SK-N-SH (cell line): ENCODE measurements at regions not wholly inside any gene's neighbourhood (a gene's known extent, or its start where the extent isn't known, plus 50 kb on each side); places are given as distances from the start of the nearest gene placed in this dataset.

ENCODE experiments used
- CTCF ChIA-PET: fragments of 300-600, 350-600 bp; formaldehyde crosslinking; extraction: SDS; loops from one replicate; lab custom pipeline; 2021; lab: Yijun Ruan, JAX
- POLR2A ChIA-PET: fragments of 350-600 bp; sonication (Branson Sonifier 250); formaldehyde crosslinking; extraction: SDS; loops from one replicate; lab custom pipeline; 2020; ENCODE audit warnings: antibody characterized with exemption, inconsistent platforms; lab: Yijun Ruan, JAX
- DNase-seq: peaks from one replicate; pipeline ENCODE4 v3.0.0; 2012
- H2AFZ ChIP-seq: fragments of 200-600 bp; sonication (generic); 2 replicates; pipeline ENCODE4 v1.8.1; 2016; ENCODE audit warnings: antibody characterized with exemption, mild to moderate bottlenecking, low read depth
- H3F3A ChIP-seq: fragments of 200-600 bp; sonication (generic); replicated peaks from 2 replicates; pipeline ENCODE3; 2016; ENCODE audit warnings: antibody characterized with exemption, mild to moderate bottlenecking; ENCODE audit not compliant: insufficient read depth
- H3K27ac ChIP-seq, 2 experiments: fragments of 200-500 bp in 1 of 2; fragments of 200-600 bp in 1 of 2; sonication (Bioruptor generic) in 1 of 2; sonication (generic), shearing (Covaris generic) in 1 of 2; 2 replicates each; pipeline versions ENCODE4 v1.5.1 to v1.6.1; 2014 to 2016; ENCODE audit warnings: low read depth in 2 of 2, inconsistent platforms in 1 of 2, low read length in 1 of 2, mild to moderate bottlenecking in 1 of 2, mixed read lengths in 1 of 2
- H3K27me3 ChIP-seq: fragments of 200-600 bp; sonication (generic), shearing (Covaris generic); 2 replicates; pipeline ENCODE4 v1.6.1; 2016; ENCODE audit warnings: mixed run types; ENCODE audit not compliant: insufficient read depth
- H3K36me3 ChIP-seq, 2 experiments: fragments of 200-500 bp in 1 of 2; fragments of 200-600 bp in 1 of 2; sonication (Bioruptor generic) in 1 of 2; sonication (generic) in 1 of 2; replicated peaks in 1 of 2; 2 replicates each; pipeline versions ENCODE3 to v1.5.1; 2014 to 2016; ENCODE audit warnings: low read length in 1 of 2, mild to moderate bottlenecking in 1 of 2; ENCODE audit not compliant: insufficient read depth in 2 of 2, control insufficient read depth in 1 of 2
- H3K4me1 ChIP-seq, 2 experiments: fragments of 200-500 bp in 1 of 2; fragments of 200-600 bp in 1 of 2; sonication (Bioruptor generic) in 1 of 2; sonication (generic), shearing (Covaris generic) in 1 of 2; 2 replicates each; pipeline versions ENCODE4 v1.5.1 to v1.6.1; 2014 to 2016; ENCODE audit warnings: low read depth in 1 of 2, low read length in 1 of 2, mixed run types in 1 of 2; ENCODE audit not compliant: insufficient read depth in 2 of 2, control insufficient read depth in 1 of 2
- H3K4me2 ChIP-seq: fragments of 200-600 bp; sonication (generic), shearing (Covaris generic); 2 replicates; pipeline ENCODE4 v1.6.1; 2017; ENCODE audit warnings: mixed run types
- H3K4me3 ChIP-seq, 2 experiments: fragments of 200-500 bp in 1 of 2; fragments of 200-600 bp in 1 of 2; sonication (Bioruptor generic) in 1 of 2; sonication (generic), shearing (Covaris generic) in 1 of 2; 2 replicates each; pipeline versions ENCODE4 v1.5.1 to v1.8.1; 2014 to 2016; ENCODE audit warnings: low read depth in 2 of 2, inconsistent platforms in 1 of 2, low read length in 1 of 2, mild to moderate bottlenecking in 1 of 2, mixed read lengths in 1 of 2, moderate library complexity in 1 of 2
- H3K79me2 ChIP-seq: fragments of 200-600 bp; sonication (generic); 2 replicates; pipeline ENCODE4 v1.8.1; 2017; ENCODE audit warnings: mild to moderate bottlenecking; ENCODE audit not compliant: insufficient read depth
- H3K9ac ChIP-seq: fragments of 200-600 bp; sonication (generic); 2 replicates; pipeline ENCODE4 v1.6.1; 2017; ENCODE audit warnings: mixed run types
- H3K9me2 ChIP-seq: fragments of 200-600 bp; sonication (generic); 2 replicates; pipeline ENCODE4 v1.6.1; 2017; ENCODE audit warnings: mixed run types
- H3K9me3 ChIP-seq: fragments of 200-600 bp; sonication (generic); 2 replicates; pipeline ENCODE4 v1.6.1; 2017; ENCODE audit warnings: mixed run types, mild to moderate bottlenecking, moderate library complexity
- H4K20me1 ChIP-seq: fragments of 200-600 bp; sonication (generic); 2 replicates; pipeline ENCODE4 v1.6.1; 2017; ENCODE audit warnings: mild to moderate bottlenecking, mixed run types; ENCODE audit not compliant: insufficient read depth
- CHD2 ChIP-seq: fragments of 150-350 bp; IDR thresholded peaks from 2 replicates; pipeline ENCODE4 v1.6.1; 2018; ENCODE audit warnings: low read length; ENCODE audit not compliant: partially characterized antibody
- ELF1 ChIP-seq: IDR thresholded peaks from 2 replicates; pipeline ENCODE4 v1.4.0; 2012
- EP300 ChIP-seq, 2 experiments: IDR thresholded peaks; 2 replicates each; pipeline versions ENCODE4 v1.4.0 to v1.6.1; 2012; ENCODE audit warnings: borderline replicate concordance in 1 of 2, low read depth in 1 of 2, low read length in 1 of 2
- EZH2phosphoT487 ChIP-seq: fragments of 200-600 bp; sonication (generic); IDR thresholded peaks from 2 replicates; pipeline ENCODE4 v1.6.1; 2017; ENCODE audit warnings: low read depth, mixed run types, mild to moderate bottlenecking, antibody characterized with exemption, moderate library complexity, borderline replicate concordance
- FOSL2 ChIP-seq: IDR thresholded peaks from 2 replicates; pipeline ENCODE4 v1.4.0; 2012; ENCODE audit warnings: low read depth, mild to moderate bottlenecking, moderate library complexity, borderline replicate concordance
- GABPA ChIP-seq: IDR thresholded peaks from 2 replicates; pipeline ENCODE4 v1.4.0; 2012; ENCODE audit warnings: low read depth, mild to moderate bottlenecking
- JUND ChIP-seq: IDR thresholded peaks from 2 replicates; pipeline ENCODE4 v1.4.0; 2012
- MEF2A ChIP-seq: IDR thresholded peaks from 2 replicates; pipeline ENCODE4 v1.4.0; 2012; ENCODE audit warnings: low read depth, borderline replicate concordance
- MXI1 ChIP-seq: IDR thresholded peaks from 2 replicates; pipeline ENCODE4 v1.6.1; 2012; ENCODE audit warnings: mild to moderate bottlenecking, low read depth, low read length, improper control_type of control experiment
- NFIC ChIP-seq: IDR thresholded peaks from 2 replicates; pipeline ENCODE4 v1.4.0; 2012; ENCODE audit warnings: borderline replicate concordance
- NRF1 ChIP-seq: IDR thresholded peaks from 2 replicates; pipeline ENCODE4 v1.6.1; 2012; ENCODE audit warnings: low read depth, mild to moderate bottlenecking, low read length
- POLR2AphosphoS5 ChIP-seq: IDR thresholded peaks from 2 replicates; pipeline ENCODE4 v1.6.1; 2012; ENCODE audit warnings: low read depth, low read length
- RCOR1 ChIP-seq: fragments of 150-350 bp; IDR thresholded peaks from 2 replicates; pipeline ENCODE4 v1.6.1; 2017; ENCODE audit warnings: antibody characterized with exemption, low read length
- RFX5 ChIP-seq: IDR thresholded peaks from 2 replicates; pipeline ENCODE4 v1.6.1; 2012; ENCODE audit warnings: mild to moderate bottlenecking, improper control_type of control experiment, low read length
- RXRA ChIP-seq: IDR thresholded peaks from 2 replicates; pipeline ENCODE4 v1.4.0; 2012; ENCODE audit warnings: low read depth, mild to moderate bottlenecking, borderline replicate concordance
- SIN3A ChIP-seq: IDR thresholded peaks from 2 replicates; pipeline ENCODE4 v1.6.1; 2012; ENCODE audit warnings: low read depth, mild to moderate bottlenecking, low read length, moderate library complexity, borderline replicate concordance
- SMC3 ChIP-seq: IDR thresholded peaks from 2 replicates; pipeline ENCODE4 v1.6.1; 2012; ENCODE audit warnings: low read depth, low read length, improper control_type of control experiment
- TAF1 ChIP-seq: IDR thresholded peaks from 2 replicates; pipeline ENCODE4 v1.6.1; 2012; ENCODE audit warnings: low read depth, mild to moderate bottlenecking, low read length, moderate library complexity, borderline replicate concordance
- TCF12 ChIP-seq: IDR thresholded peaks from 2 replicates; pipeline ENCODE4 v1.4.0; 2012
- WGBS: methylation state at CpG from one replicate; pipeline ENCODE4 v1.1.6; 2017; ENCODE audit warnings: low lambda C conversion rate; 5-methylcytosine and 5-hydroxymethylcytosine counted together
- TF ChIP-seq, protein P1 (sequence below): fragments of 150-350 bp; IDR thresholded peaks from 2 replicates; pipeline ENCODE4 v1.6.1; 2016; ENCODE audit warnings: mild to moderate bottlenecking, low read depth, low read length
- TF ChIP-seq, protein P2 (sequence below): IDR thresholded peaks from 2 replicates; pipeline ENCODE4 v1.4.0; 2012; ENCODE audit warnings: low read depth
- TF ChIP-seq, protein P3 (sequence below): fragments of 150-350 bp; IDR thresholded peaks from 2 replicates; pipeline ENCODE4 v1.6.1; 2017; ENCODE audit warnings: antibody characterized with exemption, low read length, low read depth, borderline replicate concordance
- TF ChIP-seq, protein P4 (sequence below): IDR thresholded peaks from 2 replicates; pipeline ENCODE4; 2012

DNA sequence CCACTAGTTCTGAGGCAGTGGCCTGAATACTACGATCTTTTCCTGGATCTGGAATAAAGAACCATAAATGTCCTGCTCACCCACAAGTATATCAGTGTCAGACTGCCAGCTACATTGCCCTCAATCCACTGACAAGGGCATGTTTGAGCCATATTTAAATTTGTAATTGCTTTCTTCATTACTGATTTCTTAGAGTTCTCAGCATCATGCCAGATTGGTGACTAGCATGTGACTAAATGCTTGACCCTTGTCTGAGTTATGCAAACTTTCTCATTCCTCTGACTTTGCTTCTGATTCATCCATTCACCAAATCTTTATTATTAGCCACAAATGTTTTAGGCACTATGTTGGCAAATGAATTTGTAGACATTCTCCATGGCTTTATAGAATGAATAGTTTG is 143.6 kb upstream of the SLC16A7 start:
- WGBS = 0% methylated on average over 1 of the region's 1 CpG

More for the DNA sequence above, 143.6 kb upstream of the SLC16A7 start:
- DNase-seq = no peak
- H3F3A ChIP-seq = peaks cover 11% of the 10 kb centered on the region
- H3K9me3 ChIP-seq = no peaks in the 10 kb centered on the region
- CTCF ChIA-PET = no interaction called here
- H3K4me2 ChIP-seq = peak overlapping the region; percentile 49; the same call in 1 of the 2 replicates
- no peak for TF ChIP-seq EZH2phosphoT487
- TF ChIP-seq MEF2A = peak; percentile 50; the same call in 1 of the 2 replicates
- no peak for TF ChIP-seq RCOR1
- TF ChIP-seq, protein P1, sequence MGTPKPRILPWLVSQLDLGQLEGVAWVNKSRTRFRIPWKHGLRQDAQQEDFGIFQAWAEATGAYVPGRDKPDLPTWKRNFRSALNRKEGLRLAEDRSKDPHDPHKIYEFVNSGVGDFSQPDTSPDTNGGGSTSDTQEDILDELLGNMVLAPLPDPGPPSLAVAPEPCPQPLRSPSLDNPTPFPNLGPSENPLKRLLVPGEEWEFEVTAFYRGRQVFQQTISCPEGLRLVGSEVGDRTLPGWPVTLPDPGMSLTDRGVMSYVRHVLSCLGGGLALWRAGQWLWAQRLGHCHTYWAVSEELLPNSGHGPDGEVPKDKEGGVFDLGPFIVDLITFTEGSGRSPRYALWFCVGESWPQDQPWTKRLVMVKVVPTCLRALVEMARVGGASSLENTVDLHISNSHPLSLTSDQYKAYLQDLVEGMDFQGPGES = no peak
- TF ChIP-seq MXI1 = no peak
- TF ChIP-seq, protein P2, sequence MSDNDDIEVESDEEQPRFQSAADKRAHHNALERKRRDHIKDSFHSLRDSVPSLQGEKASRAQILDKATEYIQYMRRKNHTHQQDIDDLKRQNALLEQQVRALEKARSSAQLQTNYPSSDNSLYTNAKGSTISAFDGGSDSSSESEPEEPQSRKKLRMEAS = 0 out of 2 replicates have a peak, but pooled peaks have one; percentile 26
- TF ChIP-seq, protein P3, sequence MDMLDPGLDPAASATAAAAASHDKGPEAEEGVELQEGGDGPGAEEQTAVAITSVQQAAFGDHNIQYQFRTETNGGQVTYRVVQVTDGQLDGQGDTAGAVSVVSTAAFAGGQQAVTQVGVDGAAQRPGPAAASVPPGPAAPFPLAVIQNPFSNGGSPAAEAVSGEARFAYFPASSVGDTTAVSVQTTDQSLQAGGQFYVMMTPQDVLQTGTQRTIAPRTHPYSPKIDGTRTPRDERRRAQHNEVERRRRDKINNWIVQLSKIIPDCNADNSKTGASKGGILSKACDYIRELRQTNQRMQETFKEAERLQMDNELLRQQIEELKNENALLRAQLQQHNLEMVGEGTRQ = no peak
- TF ChIP-seq GABPA = no peak
- TF ChIP-seq JUND = peak; percentile 44; the same call in 1 of the 2 replicates
- TF ChIP-seq RXRA = peak; percentile 58; the same call in 1 of the 2 replicates
- 0 out of 4 replicates have a peak, but pooled peaks of 1 of the 2 experiments have one; percentile 21 for TF ChIP-seq EP300 (IDR thresholded peaks at IDR 0.05; ENCODE audit: borderline replicate concordance in 1 of 2, low read depth in 1 of 2, low read length in 1 of 2)
- TF ChIP-seq RFX5 = no peak
- no peak for TF ChIP-seq SMC3
- TF ChIP-seq, protein P4, sequence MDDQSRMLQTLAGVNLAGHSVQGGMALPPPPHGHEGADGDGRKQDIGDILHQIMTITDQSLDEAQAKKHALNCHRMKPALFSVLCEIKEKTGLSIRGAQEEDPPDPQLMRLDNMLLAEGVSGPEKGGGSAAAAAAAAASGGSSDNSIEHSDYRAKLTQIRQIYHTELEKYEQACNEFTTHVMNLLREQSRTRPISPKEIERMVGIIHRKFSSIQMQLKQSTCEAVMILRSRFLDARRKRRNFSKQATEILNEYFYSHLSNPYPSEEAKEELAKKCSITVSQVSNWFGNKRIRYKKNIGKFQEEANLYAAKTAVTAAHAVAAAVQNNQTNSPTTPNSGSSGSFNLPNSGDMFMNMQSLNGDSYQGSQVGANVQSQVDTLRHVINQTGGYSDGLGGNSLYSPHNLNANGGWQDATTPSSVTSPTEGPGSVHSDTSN = 0 out of 2 replicates have a peak, but pooled peaks have one; percentile 8
- TF ChIP-seq NRF1 = no peak
- no peak for TF ChIP-seq NFIC
- TF ChIP-seq ELF1 = no peak
- no peak for TF ChIP-seq SIN3A
- TF ChIP-seq FOSL2 = peak; percentile 63; the same call in 1 of the 2 replicates
- TF ChIP-seq TAF1 = no peak
- no peak for TF ChIP-seq CHD2
- TF ChIP-seq TCF12 = peak; percentile 31
- no peak for TF ChIP-seq POLR2AphosphoS5
- TF ChIP-seq, all 33 proteins: peak for 8
- Histone ChIP-seq H3K9ac (peak overlapping the region; percentile 38; the same call in 1 of the 2 replicates), H3K79me2 (no peaks in the 10 kb centered on the region), H4K20me1 (no peaks in the 10 kb centered on the region), H3K9me2 (no peaks in the 10 kb centered on the region), H3K36me3 (peaks cover 0 to 4% of the 10 kb centered on the region in 2 experiments), H3K27me3 (no peaks in the 10 kb centered on the region), H3K4me3 (no peak overlapping the region), H2AFZ (0 out of 2 replicates have a peak overlapping the region, but pooled peaks have one; percentile 39), H3K4me1 (peaks cover 0 to 9% of the 10 kb centered on the region in 2 experiments; a peak in 2 of 4 replicates), H3K27ac (peak overlapping the region in 1 of 2 experiments; percentile 90; a peak in 2 of 4 replicates)
- POLR2A ChIA-PET = no interaction called here
